Liver (tissue), 3 donors: ENCODE measurements at regions not wholly inside any gene's neighbourhood (a gene's known extent, or its start where the extent isn't known, plus 50 kb on each side); places are given as distances from the start of the nearest gene placed in this dataset.

ENCODE experiments used
- ATF3 ChIP-seq: IDR thresholded peaks from 2 replicates; pipeline ENCODE4 v1.6.1; 2016; ENCODE audit warnings: antibody characterized with exemption
- CTCF ChIP-seq: fragments of 150-350 bp; IDR thresholded peaks from 2 replicates; pipeline ENCODE4 v1.5.1; 2017; ENCODE audit warnings: improper control_type of control experiment, low read depth, low read length; ENCODE audit not compliant: missing input control
- EGR1 ChIP-seq, 2 donors: IDR thresholded peaks; 2 replicates each; pipeline ENCODE4 v1.6.1; 2016 to 2018; ENCODE audit warnings: antibody characterized with exemption in 2 of 2, low read depth in 2 of 2
- FOXA1 ChIP-seq: IDR thresholded peaks from 2 replicates; pipeline ENCODE4 v1.6.1; 2016; ENCODE audit warnings: antibody characterized with exemption
- HNF4A ChIP-seq, 2 donors: conservative IDR thresholded peaks; 2 replicates each; pipeline ENCODE4 v1.6.1; 2016; ENCODE audit warnings: antibody characterized with exemption in 2 of 2, mild to moderate bottlenecking in 2 of 2
- HNF4G ChIP-seq: IDR thresholded peaks from 2 replicates; pipeline ENCODE4 v1.6.1; 2016; ENCODE audit warnings: antibody characterized with exemption
- JUND ChIP-seq, 2 donors: IDR thresholded peaks; 2 replicates each; pipeline ENCODE4 v1.6.1; 2016; ENCODE audit warnings: antibody characterized with exemption in 2 of 2
- MAX ChIP-seq: IDR thresholded peaks from 2 replicates; pipeline ENCODE4 v1.6.1; 2016; ENCODE audit warnings: antibody characterized with exemption
- RAD21 ChIP-seq, 2 donors: IDR thresholded peaks; 2 replicates each; pipeline ENCODE4 v1.6.1; 2016; ENCODE audit warnings: antibody characterized with exemption in 2 of 2, mild to moderate bottlenecking in 2 of 2
- REST ChIP-seq: IDR thresholded peaks from 2 replicates; pipeline ENCODE4 v1.6.1; 2016; ENCODE audit warnings: antibody characterized with exemption, mild to moderate bottlenecking
- RXRA ChIP-seq, 2 donors: IDR thresholded peaks; 2 replicates each; pipeline ENCODE4 v1.6.1; 2017 to 2018; ENCODE audit warnings: antibody characterized with exemption in 2 of 2, mild to moderate bottlenecking in 1 of 2
- SP1 ChIP-seq: IDR thresholded peaks from 2 replicates; pipeline ENCODE4 v1.6.1; 2018; ENCODE audit warnings: antibody characterized with exemption, mild to moderate bottlenecking
- TAF1 ChIP-seq: conservative IDR thresholded peaks from 2 replicates; pipeline ENCODE4 v1.6.1; 2016; ENCODE audit warnings: antibody characterized with exemption, mild to moderate bottlenecking
- YY1 ChIP-seq: IDR thresholded peaks from 2 replicates; pipeline ENCODE4 v1.6.1; 2016; ENCODE audit warnings: antibody characterized with exemption, mild to moderate bottlenecking
- donor health status: healthy.
- donor health status: healthy.

GRCh38 chr16:35463358-35463757, 2003.9 kb downstream of the TP53TG3F start:
- TF ChIP-seq REST (no peak), RAD21 (IDR thresholded peaks at IDR 0.05) (no peak), CTCF (no peak), TAF1 (no peak), EGR1 (IDR thresholded peaks at IDR 0.05; ENCODE audit: low read depth in 2 of 2) (no peak), JUND (IDR thresholded peaks at IDR 0.05) (no peak), RXRA (IDR thresholded peaks at IDR 0.05) (no peak), SP1 (no peak), HNF4G (no peak), YY1 (no peak), ATF3 (no peak), FOXA1 (no peak), MAX (no peak), HNF4A (conservative IDR thresholded peaks at IDR 0.05) (no peak)
